Smooth muscle cell (in vitro differentiated cells): ENCODE measurements at regions not wholly inside any gene's neighbourhood (a gene's known extent, or its start where the extent isn't known, plus 50 kb on each side); places are given as distances from the start of the nearest gene placed in this dataset.

Source experiments
- DNase-seq: peaks from one replicate; lab custom pipeline; 2025; ENCODE audit not compliant: unreplicated experiment; lab: John Stamatoyannopoulos, UW
- H2AFZ ChIP-seq: fragments of 200-600 bp; sonication (generic); 2 replicates; pipeline ENCODE4 v1.6.0; 2016; ENCODE audit warnings: antibody characterized with exemption, low read depth, mild to moderate bottlenecking
- H3F3A ChIP-seq: fragments of 200-600 bp; sonication (generic); 2 replicates; pipeline ENCODE4 v1.6.0; 2017; ENCODE audit warnings: antibody characterized with exemption, low read depth
- H3K27ac ChIP-seq: fragments of 200-600 bp; sonication (generic); 2 replicates; pipeline ENCODE4 v1.5.1; 2016; ENCODE audit warnings: low read depth, mild to moderate bottlenecking
- H3K27me3 ChIP-seq: fragments of 200-600 bp; sonication (generic); 2 replicates; pipeline ENCODE4 v1.6.1; 2016; ENCODE audit warnings: low read depth, mild to moderate bottlenecking
- H3K36me3 ChIP-seq: fragments of 200-600 bp; sonication (generic); 2 replicates; pipeline ENCODE4 v1.5.1; 2016; ENCODE audit warnings: low read depth
- H3K4me1 ChIP-seq: fragments of 200-600 bp; sonication (generic); 2 replicates; pipeline ENCODE4 v1.5.1; 2016; ENCODE audit warnings: low read depth
- H3K4me2 ChIP-seq: fragments of 200-600 bp; sonication (generic); 2 replicates; pipeline ENCODE4 v1.6.0; 2016; ENCODE audit warnings: mild to moderate bottlenecking
- H3K4me3 ChIP-seq: fragments of 200-600 bp; sonication (generic); 2 replicates; pipeline ENCODE4 v1.5.1; 2016; ENCODE audit warnings: mild to moderate bottlenecking
- H3K79me2 ChIP-seq: fragments of 200-600 bp; sonication (generic); 2 replicates; pipeline ENCODE4 v1.6.0; 2016; ENCODE audit warnings: low read depth, mild to moderate bottlenecking
- H3K9ac ChIP-seq: fragments of 200-600 bp; sonication (generic); 2 replicates; pipeline ENCODE4 v1.6.0; 2016; ENCODE audit warnings: low read depth
- H3K9me3 ChIP-seq: fragments of 200-600 bp; sonication (generic); replicated peaks from 2 replicates; pipeline ENCODE4 v1.5.1; 2016; ENCODE audit warnings: low read depth
- H4K20me1 ChIP-seq: fragments of 200-600 bp; sonication (generic); 2 replicates; pipeline ENCODE4 v1.6.0; 2016; ENCODE audit warnings: low read depth
- CTCF ChIP-seq: fragments of 200-600 bp; sonication (generic); IDR thresholded peaks from 2 replicates; pipeline ENCODE4 v1.5.1; 2017; ENCODE audit warnings: borderline replicate concordance, mild to moderate bottlenecking, antibody characterized with exemption; ENCODE audit not compliant: insufficient read depth, poor library complexity, severe bottlenecking
- WGBS: methylation state at CpG from one replicate; pipeline ENCODE4 v1.1.7; 2016; ENCODE audit warnings: low lambda C conversion rate; 5-methylcytosine and 5-hydroxymethylcytosine counted together

GRCh38 chrX:124272370-124272982, 60.0 kb upstream of the TEX13D start:
- no peaks in the 10 kb centered on the region for H3K27me3 ChIP-seq
- H3K4me2 ChIP-seq: no peak overlapping the region
- H3K9ac ChIP-seq: no peak overlapping the region
- no peak overlapping the region for H3K4me3 ChIP-seq
- H4K20me1 ChIP-seq: no peaks in the 10 kb centered on the region
- no peak overlapping the region for H2AFZ ChIP-seq
- 82% methylated on average over 5 of the region's 5 CpGs for WGBS
- H3K36me3 ChIP-seq: no peaks in the 10 kb centered on the region
- no peaks in the 10 kb centered on the region for H3K79me2 ChIP-seq
- no peaks in the 10 kb centered on the region for H3K9me3 ChIP-seq
- TF ChIP-seq CTCF: no peak
- H3K4me1 ChIP-seq: no peaks in the 10 kb centered on the region
- DNase-seq: no peak
- no peaks in the 10 kb centered on the region for H3F3A ChIP-seq
- no peak overlapping the region for H3K27ac ChIP-seq

GRCh38 chrX:124274438-124275181, 57.9 kb upstream of the TEX13D start:
- no peak overlapping the region for H3K4me3 ChIP-seq
- no peaks in the 10 kb centered on the region for H3K79me2 ChIP-seq
- no peak overlapping the region for H3K4me2 ChIP-seq
- no peak for TF ChIP-seq CTCF
- no peak overlapping the region for H3K9ac ChIP-seq
- no peaks in the 10 kb centered on the region for H4K20me1 ChIP-seq
- no peak for DNase-seq
- 51% methylated on average over 10 of the region's 10 CpGs for WGBS
- no peaks in the 10 kb centered on the region for H3K36me3 ChIP-seq
- H3K4me1 ChIP-seq: no peaks in the 10 kb centered on the region
- no peak overlapping the region for H3K27ac ChIP-seq
- no peak overlapping the region for H2AFZ ChIP-seq
- no peaks in the 10 kb centered on the region for H3F3A ChIP-seq
- H3K27me3 ChIP-seq: no peaks in the 10 kb centered on the region
- H3K9me3 ChIP-seq: no peaks in the 10 kb centered on the region

GRCh38 chrX:124275182-124275894, 57.1 kb upstream of the TEX13D start:
- H3K27ac ChIP-seq: no peak overlapping the region
- no peaks in the 10 kb centered on the region for H3F3A ChIP-seq
- H2AFZ ChIP-seq: no peak overlapping the region
- no peaks in the 10 kb centered on the region for H3K36me3 ChIP-seq
- TF ChIP-seq CTCF: no peak
- no peak overlapping the region for H3K4me2 ChIP-seq
- H4K20me1 ChIP-seq: no peaks in the 10 kb centered on the region
- no peak for DNase-seq
- no peaks in the 10 kb centered on the region for H3K9me3 ChIP-seq
- 59% methylated on average over 2 of the region's 2 CpGs for WGBS
- H3K9ac ChIP-seq: no peak overlapping the region
- H3K4me3 ChIP-seq: no peak overlapping the region
- H3K4me1 ChIP-seq: no peaks in the 10 kb centered on the region
- no peaks in the 10 kb centered on the region for H3K79me2 ChIP-seq
- no peaks in the 10 kb centered on the region for H3K27me3 ChIP-seq
